Activated T-cell treated with anti-CD3 and anti-CD28 coated beads, Interleukin-2, amount 50 U/mL, for 48 hours (primary cell): ENCODE measurements at regions not wholly inside any gene's neighbourhood (a gene's known extent, or its start where the extent isn't known, plus 50 kb on each side); places are given as distances from the start of the nearest gene placed in this dataset.

ENCODE experiments used
- DNase-seq, 2 experiments: peaks; one replicate each; pipeline ENCODE4 v3.0.0-alpha.2; 2020

GRCh38 chr2:240210198-240210965, 69.9 kb upstream of the OTOS start:
- DNase-seq: no peak

GRCh38 chr2:240211096-240211495, 70.6 kb upstream of the OTOS start:
- DNase-seq: no peak

GRCh38 chr2:240211598-240212424, 71.4 kb upstream of the OTOS start:
- no peak for DNase-seq

- DNase-seq: no peak
Measured at GRCh38 chr2:240212425-240213225, 72.2 kb upstream of the OTOS start.

GRCh38 chr2:240213226-240213475, 72.7 kb upstream of the OTOS start:
- DNase-seq: no peak

GRCh38 chr2:240213476-240214421, 73.3 kb upstream of the OTOS start:
- DNase-seq: no peak

- no peak for DNase-seq
Measured at GRCh38 chr2:240214790-240215675, 74.6 kb upstream of the OTOS start.

- no peak for DNase-seq
Measured at GRCh38 chr2:240215676-240216051, 75.2 kb upstream of the OTOS start.

- no peak for DNase-seq
Measured at GRCh38 chr2:240216167-240216566, 75.7 kb upstream of the OTOS start.

GRCh38 chr2:240217431-240218301, 77.2 kb upstream of the OTOS start:
- peak in 1 of 2 experiments; percentile 22 for DNase-seq

GRCh38 chr2:240219208-240219890, 78.9 kb upstream of the OTOS start:
- no peak for DNase-seq

- DNase-seq: no peak
Measured at GRCh38 chr2:240220371-240220770, 79.9 kb upstream of the OTOS start.

- peak in 1 of 2 experiments; percentile 5 for DNase-seq
Measured at GRCh38 chr2:240223631-240224030, 83.2 kb upstream of the OTOS start.

- no peak for DNase-seq
Measured at GRCh38 chr2:240224676-240225075, 84.2 kb upstream of the OTOS start.

GRCh38 chr2:240225131-240225530, 84.7 kb upstream of the OTOS start:
- no peak for DNase-seq

GRCh38 chr2:240225660-240226475, 85.4 kb upstream of the OTOS start:
- DNase-seq: peak in 1 of 2 experiments; percentile 2

GRCh38 chr2:240226672-240227537, 86.4 kb upstream of the OTOS start:
- DNase-seq: peak; percentile 6 to 8
